Testis (tissue), 2 donors: ENCODE measurements at regions not wholly inside any gene's neighbourhood (a gene's known extent, or its start where the extent isn't known, plus 50 kb on each side); places are given as distances from the start of the nearest gene placed in this dataset.

Experiments used
- DNase-seq: peaks from one replicate; pipeline ENCODE4 v3.0.0-alpha.2; 2019
- H3K27ac ChIP-seq, 2 donors: fragments of 200-600 bp; sonication (generic); one replicate each; pipeline ENCODE4 v1.5.1; 2019
- H3K27me3 ChIP-seq: fragments of 200-600 bp; sonication (generic); one replicate; pipeline ENCODE4 v1.5.1; 2019
- H3K36me3 ChIP-seq: fragments of 200-600 bp; sonication (generic); one replicate; pipeline ENCODE4 v1.5.1; 2017; ENCODE audit warnings: low read depth; ENCODE audit errors: missing control alignments
- H3K4me1 ChIP-seq: fragments of 200-600 bp; sonication (generic); one replicate; pipeline ENCODE4 v1.5.1; 2019
- H3K4me3 ChIP-seq, 2 donors: fragments of 200-600 bp; sonication (generic); one replicate each; pipeline ENCODE4 v1.5.1; 2017 to 2019
- H3K9me3 ChIP-seq: fragments of 200-600 bp; sonication (generic); one replicate; pipeline ENCODE4 v1.5.1; 2017
- CTCF ChIP-seq, 3 experiments: fragments of 450-650 bp in 2 of 3; fragments of 200-600 bp in 1 of 3; sonication (generic) in 1 of 3; IDR thresholded peaks; one replicate each; pipeline ENCODE4 v1.5.1; 2016 to 2019; ENCODE audit warnings: antibody characterized with exemption in 3 of 3, mild to moderate bottlenecking in 2 of 3, moderate library complexity in 1 of 3
- POLR2A ChIP-seq: fragments of 450-650 bp; IDR thresholded peaks from one replicate; pipeline ENCODE4 v1.6.1; 2017; ENCODE audit warnings: antibody characterized with exemption, mild to moderate bottlenecking, moderate library complexity
- WGBS, 2 donors: methylation state at CpG; one replicate each; pipeline ENCODE4 v1.1.5; 2018; 5-methylcytosine and 5-hydroxymethylcytosine counted together
- intact Hi-C: fragments of 100-400 bp; cut with DNase I; formaldehyde crosslinking; loops from one replicate; pipeline ENCODE4 v1.15.1; 2023; ENCODE audit warnings: low total_unique reads

GRCh38 chr18:27772081-27772480 lies 404.8 kb downstream of the CDH2 start:
- Histone ChIP-seq H3K36me3 (no peaks in the 10 kb centered on the region), H3K4me1 (no peaks in the 10 kb centered on the region), H3K27ac (no peak overlapping the region), H3K9me3 (no peaks in the 10 kb centered on the region), H3K4me3 (no peak overlapping the region), H3K27me3 (no peaks in the 10 kb centered on the region)
- no peak for DNase-seq
- intact Hi-C loops = no loop called here
- no peak for TF ChIP-seq POLR2A
- no peak for TF ChIP-seq CTCF (IDR thresholded peaks at IDR 0.05)
- WGBS, 2 donors = 64 to 71% methylated on average over 5 of the region's 5 CpGs

GRCh38 chr18:27771571-27771970 lies 405.4 kb downstream of the CDH2 start:
- DNase-seq = no peak
- Histone ChIP-seq H3K4me1 (no peaks in the 10 kb centered on the region), H3K27me3 (no peaks in the 10 kb centered on the region), H3K4me3 (no peak overlapping the region), H3K27ac (no peak overlapping the region), H3K36me3 (no peaks in the 10 kb centered on the region), H3K9me3 (no peaks in the 10 kb centered on the region)
- TF ChIP-seq POLR2A (no peak), CTCF (IDR thresholded peaks at IDR 0.05) (no peak)
- intact Hi-C loops = no loop called here

GRCh38 chr18:27769152-27769551 lies 407.8 kb downstream of the CDH2 start:
- no peaks in the 10 kb centered on the region for H3K27me3 ChIP-seq
- intact Hi-C loops = no loop called here
- no peaks in the 10 kb centered on the region for H3K9me3 ChIP-seq
- no peaks in the 10 kb centered on the region for H3K36me3 ChIP-seq
- no peak overlapping the region for H3K4me3 ChIP-seq
- 56 to 63% methylated on average over 1 of the region's 1 CpG for WGBS, 2 donors
- no peak overlapping the region for H3K27ac ChIP-seq
- no peak for DNase-seq
- no peaks in the 10 kb centered on the region for H3K4me1 ChIP-seq
- no peak for TF ChIP-seq CTCF (IDR thresholded peaks at IDR 0.05)
- TF ChIP-seq POLR2A = no peak

GRCh38 chr18:27763936-27764335 lies 413.0 kb downstream of the CDH2 start:
- H3K36me3 ChIP-seq = no peaks in the 10 kb centered on the region
- DNase-seq = no peak
- H3K27me3 ChIP-seq = no peaks in the 10 kb centered on the region
- H3K9me3 ChIP-seq = no peaks in the 10 kb centered on the region
- no peak for TF ChIP-seq POLR2A
- TF ChIP-seq CTCF (IDR thresholded peaks at IDR 0.05) = no peak
- intact Hi-C loops = no loop called here
- no peak overlapping the region for H3K27ac ChIP-seq
- H3K4me3 ChIP-seq = no peak overlapping the region
- WGBS, 2 donors = 51 to 55% methylated on average over 1 of the region's 1 CpG
- no peaks in the 10 kb centered on the region for H3K4me1 ChIP-seq

- Histone ChIP-seq H3K36me3 (no peaks in the 10 kb centered on the region), H3K27ac (no peak overlapping the region), H3K4me1 (no peaks in the 10 kb centered on the region), H3K4me3 (no peak overlapping the region), H3K9me3 (no peaks in the 10 kb centered on the region), H3K27me3 (no peaks in the 10 kb centered on the region)
- no peak for TF ChIP-seq CTCF (IDR thresholded peaks at IDR 0.05)
- no peak for TF ChIP-seq POLR2A
- intact Hi-C loops = no loop called here
- no peak for DNase-seq
Measured at GRCh38 chr18:27763341-27763740, 413.6 kb downstream of the CDH2 start.
